NCI-H2227 (cell line): ENCODE measurements at regions not wholly inside any gene's neighbourhood (a gene's known extent, or its start where the extent isn't known, plus 50 kb on each side); places are given as distances from the start of the nearest gene placed in this dataset.

Source experiments
- DNase-seq: peaks from one replicate; lab custom pipeline; 2025; ENCODE audit not compliant: unreplicated experiment; lab: John Stamatoyannopoulos, UW

DNA sequence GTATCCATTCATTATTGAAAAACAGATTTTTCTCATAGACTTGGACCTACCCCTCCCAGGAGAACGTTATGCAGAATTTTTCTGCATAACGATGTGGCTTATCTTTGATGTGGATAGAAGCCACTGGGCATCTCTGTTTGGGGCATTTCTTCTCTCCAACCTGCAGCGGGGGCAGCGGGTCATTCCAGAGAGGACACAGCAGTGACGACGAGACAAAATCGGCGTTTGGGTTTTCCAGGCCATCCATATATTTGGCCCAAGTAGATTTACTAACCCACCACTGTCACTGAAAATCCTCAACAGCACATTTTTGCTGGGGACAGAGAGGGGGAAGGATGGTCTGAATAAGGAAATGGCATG lies 299.3 kb upstream of the PITRM1 start:
- no peak for DNase-seq

DNA sequence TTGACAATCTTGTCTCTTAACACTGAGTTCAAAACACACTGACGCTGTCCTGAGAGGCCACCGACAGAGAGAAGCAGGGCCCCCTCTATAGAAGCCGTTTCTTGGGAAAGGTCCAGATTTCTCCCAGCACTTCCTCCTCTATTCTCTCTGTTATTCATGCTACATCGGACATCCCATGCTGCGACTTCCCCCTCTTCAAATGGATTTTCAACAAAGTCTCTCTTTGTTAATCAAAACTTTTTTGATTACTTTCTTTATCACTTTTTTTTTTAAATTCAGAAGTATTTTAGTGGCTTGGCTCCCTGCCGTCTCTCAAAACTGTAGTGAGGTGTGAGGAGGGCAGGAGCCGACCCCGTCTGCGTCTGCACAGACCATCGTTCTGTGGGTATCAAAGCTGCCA lies 298.9 kb upstream of the PITRM1 start:
- no peak for DNase-seq

DNA sequence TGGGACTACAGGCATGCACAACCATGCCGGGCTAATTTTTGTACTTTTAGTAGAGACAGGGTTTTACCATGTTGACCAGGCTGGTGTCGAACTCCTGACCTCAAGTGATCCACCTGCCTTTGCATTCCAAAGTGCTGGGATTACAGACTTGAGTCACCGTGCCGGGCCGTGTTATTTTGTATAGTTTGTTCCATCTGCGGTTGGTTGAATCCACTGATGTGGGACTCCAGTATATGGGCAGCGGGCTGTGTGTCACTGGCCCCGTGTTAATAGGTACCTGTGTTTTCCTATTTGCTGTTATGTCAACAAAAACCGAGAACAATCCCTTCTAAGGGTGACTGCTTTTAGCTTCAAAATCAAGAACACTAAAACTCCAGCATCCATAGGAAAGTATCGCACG lies 297.6 kb upstream of the PITRM1 start:
- no peak for DNase-seq

DNA sequence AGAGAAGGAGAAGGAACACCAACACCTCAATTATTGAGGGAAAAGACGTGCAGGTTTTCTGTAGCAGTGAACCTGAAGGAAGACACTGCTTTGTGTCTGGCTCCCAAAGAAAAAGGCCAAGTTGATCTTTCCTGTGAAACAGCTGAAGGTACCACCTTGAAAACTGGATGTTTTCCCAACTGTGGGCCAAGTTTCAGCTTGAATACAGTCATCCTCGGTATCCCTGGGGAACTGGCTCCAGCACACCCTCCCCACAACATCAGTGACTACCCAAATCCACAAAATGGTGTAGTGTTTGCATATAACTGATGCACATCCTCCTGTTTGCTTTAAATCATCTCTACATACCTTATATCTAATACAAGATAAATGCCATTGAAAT lies 297.0 kb upstream of the PITRM1 start:
- no peak for DNase-seq

DNA sequence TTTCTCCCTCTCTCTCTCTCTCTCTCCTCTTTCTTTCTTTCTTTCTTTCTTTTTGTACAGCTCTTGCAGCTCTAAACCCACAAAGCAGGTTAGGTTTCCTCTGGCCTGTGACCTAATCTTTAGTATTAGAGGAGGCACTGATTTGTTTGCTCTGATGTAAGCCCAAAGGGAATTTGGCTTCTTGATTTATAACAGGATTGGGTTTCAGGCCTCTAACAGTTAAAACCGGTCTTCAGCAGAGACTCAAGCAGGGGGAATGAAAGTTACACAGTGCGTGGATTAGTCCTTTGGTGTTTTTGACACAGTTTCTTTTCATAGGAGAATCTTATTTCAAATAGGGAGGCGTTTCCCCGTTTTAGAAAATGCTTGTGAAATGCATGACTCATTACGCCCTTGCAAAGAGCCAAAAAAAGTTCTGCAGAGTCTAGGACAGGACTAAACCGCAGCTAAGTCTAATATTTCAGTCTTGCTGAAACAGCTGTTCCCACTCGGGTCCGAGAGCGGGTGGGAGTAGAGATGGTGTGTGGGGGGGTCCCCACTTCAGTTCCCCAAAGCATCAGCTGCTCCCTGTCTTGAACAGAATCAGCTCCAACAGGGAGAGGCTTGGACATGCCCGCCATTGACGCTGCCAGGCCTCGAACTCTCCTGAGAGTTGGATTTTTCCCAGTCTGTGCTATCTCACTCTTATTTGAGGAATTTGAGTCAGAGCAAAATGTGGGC lies 296.5 kb upstream of the PITRM1 start:
- DNase-seq, result no peak

DNA sequence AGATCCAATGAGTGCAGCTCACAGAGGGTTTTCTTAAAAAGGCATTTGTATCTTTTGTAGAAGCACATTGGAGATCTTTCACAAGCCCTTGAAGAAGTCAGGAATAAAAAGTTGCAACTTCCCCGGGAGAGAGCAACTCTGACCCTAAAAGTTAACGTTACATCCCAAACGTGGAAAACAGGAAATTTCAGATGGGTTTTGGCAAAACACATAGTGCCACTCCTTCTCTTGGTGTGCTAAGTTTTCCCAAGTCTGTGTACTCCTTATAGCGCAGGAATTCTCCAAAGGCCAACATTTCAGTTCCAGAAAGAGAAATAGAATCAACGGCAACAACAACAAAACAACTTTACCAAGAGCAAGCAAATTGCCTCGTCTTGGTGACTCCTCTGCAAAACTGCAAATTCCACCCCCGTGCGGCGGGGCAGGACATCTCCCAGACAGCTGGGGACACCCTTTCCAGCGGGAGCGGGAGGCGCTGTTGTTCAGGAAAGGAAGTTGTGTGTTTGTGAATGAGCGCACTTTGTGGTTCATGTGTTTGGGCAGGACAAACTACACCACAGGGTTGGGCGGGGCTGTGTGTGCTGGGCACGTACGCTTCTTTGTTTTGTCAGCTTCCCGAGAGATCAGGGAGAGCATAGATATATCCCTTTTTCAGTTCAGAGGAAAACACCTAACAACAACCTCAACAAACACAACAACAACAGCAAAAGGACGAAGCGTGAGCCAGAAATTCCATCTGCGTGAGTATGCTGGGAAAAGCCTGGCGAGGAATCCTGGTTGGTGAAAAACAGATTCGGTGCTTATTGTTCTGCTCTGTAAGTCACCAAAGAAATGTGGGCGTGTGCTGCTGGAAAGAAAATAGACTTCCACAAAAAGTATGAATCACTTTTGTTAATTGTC lies 294.7 kb upstream of the PITRM1 start:
- DNase-seq, result no peak

DNA sequence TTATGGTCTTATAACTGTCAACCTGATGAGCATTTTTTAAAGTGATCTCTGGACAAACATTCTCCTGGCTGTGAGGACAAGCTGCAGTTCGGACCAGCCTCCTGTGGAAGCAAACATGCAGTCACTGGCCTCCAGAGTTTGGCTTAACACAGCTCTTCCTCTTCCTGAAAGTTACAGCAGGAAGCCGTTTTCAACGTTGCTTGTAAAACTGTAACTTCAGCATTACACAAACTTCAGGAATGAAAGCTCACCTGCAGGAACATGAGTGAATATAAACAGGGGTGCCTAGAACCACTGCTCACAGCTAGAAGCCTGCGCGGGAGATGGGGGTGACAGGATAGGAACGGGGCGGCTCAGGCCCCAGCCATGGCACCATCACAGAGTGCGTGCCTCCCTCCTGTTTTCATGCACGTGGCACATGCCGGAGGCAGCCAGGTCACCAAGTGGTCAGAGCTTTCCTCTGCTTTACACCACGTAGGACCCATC lies 292.9 kb upstream of the PITRM1 start:
- no peak for DNase-seq

DNA sequence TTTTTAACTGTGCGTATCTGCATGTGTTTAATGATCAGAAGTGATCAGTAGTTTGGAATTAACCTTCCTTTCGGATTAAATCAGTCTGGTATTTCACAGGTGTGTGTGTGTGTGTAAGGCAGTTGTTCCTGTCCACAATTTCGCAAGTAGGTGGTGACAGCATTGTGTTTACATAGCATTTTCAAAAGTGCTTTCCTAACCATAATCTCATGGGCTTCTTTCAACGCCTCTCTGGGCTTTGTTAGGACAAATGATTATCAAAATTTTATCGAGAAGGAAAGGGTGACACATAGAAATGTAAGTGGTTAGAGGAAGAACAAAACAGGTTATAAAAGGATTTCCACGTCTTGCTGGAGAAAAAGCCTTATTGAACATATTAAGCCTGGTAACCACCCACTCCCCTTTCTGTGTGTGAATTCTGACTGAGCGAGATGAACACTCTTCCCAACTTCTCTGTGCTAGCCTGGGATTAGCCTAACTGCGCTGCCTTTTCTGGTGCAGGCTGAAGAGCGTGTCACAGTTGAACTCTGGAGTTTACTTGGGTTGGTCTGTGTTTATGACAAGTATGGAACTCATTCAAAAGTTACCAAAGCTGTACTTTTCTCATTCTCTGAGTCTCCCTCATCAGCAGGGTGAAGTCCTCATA lies 292.3 kb upstream of the PITRM1 start:
- no peak for DNase-seq

DNA sequence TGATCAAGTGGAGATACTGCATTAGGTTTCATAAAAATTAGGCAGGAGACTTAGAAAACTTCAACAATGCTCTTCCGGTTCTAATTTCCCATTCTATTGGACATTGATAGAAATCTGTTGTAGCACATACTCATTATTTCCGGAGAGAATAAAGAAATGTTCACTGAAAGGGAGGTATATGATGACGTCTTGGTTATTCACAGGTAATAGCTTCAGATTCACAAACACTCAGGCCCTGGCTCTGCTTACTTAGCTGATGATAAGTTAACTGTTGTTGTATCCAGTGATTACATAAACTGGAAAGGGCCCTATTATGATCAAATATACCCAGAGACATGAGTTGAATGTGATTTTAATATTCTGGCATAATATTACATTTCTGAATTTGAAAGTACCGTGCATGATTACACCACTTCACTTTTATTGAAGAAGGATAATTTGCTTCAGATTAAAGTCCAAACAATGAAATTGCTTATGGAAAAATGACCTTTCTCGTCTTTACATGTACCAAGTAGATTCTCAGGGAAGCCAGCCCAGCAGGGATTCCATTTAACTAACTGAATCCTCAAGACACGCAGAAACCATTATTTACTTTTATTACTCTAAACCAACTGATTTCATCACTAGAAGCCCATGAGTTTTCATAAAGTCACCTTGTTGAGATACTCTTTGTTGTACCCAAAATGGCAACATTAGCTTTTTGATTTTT lies 288.0 kb upstream of the PITRM1 start:
- peak; percentile 38 for DNase-seq

DNA sequence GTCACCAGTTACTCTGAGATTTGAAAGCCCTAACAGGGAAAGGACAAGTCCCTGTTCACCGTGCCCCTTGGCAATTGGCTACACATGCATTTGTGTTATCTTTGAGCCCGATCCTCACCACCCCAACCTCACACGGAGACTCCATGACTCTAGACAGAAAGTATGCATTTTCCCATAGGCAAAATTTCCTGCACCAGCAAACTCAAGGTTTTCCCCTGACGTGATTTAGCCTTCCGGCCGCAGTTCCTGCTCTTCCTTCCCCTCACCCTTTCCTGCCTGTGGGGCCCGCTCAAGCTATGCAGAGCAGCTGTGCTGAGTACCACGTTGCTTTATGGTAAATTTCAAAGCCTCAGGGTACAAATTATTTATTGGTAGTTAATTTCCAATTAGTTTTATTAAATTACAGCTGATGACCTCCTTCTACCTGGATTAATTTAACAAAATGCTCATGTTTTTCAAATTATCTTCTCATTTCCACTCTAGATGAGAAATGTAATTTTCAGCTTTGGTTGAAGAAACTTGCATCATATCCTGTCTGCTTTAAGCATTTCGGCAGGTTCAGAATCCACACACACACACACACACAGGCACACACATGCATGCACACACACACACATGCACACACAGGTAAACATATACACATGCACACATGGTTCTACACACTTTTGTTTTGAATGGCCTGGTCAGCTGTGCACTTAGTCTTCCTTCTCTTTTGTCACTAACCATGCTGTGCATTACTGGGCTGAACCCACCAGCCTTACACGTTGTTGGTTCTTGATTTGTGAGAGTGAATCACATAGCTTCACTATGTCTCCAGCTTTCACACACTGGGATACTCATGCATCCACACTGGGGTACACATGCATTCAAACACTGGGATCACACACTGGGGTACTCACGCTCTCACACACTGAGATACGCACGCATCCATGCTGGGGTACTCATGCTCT lies 283.1 kb upstream of the PITRM1 start:
- no peak for DNase-seq

DNA sequence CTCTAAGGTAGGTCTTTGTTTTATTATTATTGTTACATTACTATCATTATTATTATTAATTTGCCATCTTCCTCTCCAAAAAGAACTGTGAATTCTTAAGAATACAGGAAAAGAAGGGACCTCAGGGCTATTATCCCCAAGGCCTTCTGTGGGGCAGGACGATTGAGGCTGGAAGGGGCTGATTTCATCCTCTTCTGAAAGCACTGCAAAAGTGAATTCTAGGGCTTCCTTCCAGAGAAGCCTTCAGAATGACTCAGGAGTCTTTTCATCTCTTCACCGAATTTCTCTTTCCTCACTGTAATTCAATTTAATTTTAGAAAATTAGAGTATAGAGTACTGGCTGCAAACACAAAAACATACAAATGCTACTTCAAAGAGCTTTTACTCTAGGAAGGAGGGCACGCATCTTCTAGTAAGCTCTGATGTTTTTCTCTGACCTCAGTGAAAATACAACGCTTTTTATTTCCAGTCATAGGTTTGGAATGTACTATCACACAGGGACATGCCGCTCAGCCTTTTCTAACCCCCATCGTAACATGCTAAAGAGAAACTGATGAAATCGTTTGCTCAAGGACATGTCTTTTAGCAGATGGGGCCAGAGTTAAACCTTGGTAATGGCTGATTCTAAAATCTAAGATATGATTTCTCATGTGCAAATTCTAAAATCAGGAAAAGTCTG lies 280.2 kb upstream of the PITRM1 start:
- DNase-seq, result no peak

DNA sequence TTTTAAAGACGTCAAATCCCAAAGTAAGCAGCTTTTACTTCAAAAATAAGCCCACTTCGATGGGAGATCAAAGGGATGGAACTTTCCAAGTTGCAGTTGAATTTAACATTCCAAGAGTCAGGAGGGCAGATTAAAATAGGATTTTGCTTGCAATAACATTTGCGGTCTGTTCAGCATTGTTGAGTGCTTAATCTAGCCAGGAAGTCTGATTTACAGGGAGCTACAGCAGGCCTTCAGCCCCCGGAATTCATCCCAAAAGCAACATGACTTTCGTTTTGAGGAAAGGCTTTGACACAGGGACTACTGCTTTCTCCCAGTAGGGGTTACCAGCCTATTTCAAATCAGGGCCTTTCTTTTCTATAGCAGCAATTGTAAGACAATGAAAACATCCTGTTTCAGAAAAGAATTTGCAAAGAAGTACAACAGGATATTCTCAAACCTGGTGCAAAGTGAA lies 279.6 kb upstream of the PITRM1 start:
- DNase-seq, result no peak

DNA sequence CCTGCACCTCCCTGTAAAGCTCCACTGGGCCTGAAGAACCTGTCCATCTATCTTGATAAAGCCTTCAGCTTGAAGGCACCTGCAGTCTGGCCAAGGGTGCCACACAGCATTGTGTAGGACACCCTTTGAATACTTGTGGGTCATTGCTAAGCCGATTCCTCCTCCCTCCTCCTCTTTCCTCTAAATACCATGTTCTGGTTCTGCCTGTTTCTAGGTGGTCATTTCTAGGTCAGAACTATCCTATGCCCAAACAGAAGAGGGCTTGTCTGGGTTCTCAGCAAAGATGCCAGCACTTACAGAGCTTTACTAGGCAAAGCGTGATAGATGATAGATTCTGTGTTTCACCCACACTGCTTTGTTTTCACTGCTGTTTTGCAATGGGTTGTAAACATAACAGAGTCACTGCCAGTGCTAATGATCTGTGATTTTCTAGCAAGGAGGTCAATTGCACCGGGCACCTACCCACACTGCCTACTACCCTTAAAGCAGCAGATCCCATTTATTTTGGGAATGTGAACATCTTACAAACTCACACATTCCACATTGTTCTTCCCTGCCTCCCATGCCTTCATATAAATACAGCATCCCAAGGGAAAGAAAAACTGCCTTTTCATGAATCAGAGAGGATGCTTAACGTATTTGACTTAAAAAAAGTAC lies 279.1 kb upstream of the PITRM1 start:
- DNase-seq, result no peak

DNA sequence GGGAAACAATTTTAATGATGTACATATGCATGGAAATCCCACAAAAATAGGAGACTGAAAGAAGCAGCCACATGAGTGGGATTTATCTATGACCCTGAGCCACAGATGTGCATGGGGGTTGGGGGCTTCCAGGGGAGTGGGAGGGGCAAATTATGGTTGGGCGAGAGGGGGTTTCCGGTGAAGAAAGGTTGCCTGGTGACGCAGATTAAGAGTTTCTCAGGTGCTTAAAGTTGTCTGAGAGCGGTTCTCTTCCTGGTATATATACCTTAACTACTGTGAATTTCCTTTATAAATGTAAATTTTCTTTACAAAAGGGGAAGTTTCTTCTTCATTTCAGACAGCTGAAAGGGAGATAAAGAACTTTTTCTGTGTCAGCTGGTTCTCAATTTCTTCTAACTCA lies 273.6 kb upstream of the PITRM1 start:
- no peak for DNase-seq

DNA sequence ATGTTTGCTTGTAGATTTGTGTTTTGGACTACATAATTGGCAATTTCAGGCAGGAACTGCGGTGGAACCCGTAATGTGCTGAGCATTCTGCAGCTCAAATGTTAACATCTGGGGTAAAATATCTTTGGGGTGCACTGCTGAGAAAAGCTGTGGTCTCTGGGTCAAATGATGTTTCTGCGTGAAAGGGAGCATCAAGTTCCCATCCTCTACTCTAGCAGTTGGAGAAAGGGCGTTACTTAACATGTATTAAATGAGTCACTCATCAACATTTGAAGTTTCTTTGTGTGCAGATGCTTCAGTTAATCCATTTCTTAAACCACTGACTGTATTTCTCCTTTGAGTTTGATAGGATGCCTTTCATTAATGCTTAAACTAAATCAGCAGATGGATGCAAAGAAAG lies 273.1 kb upstream of the PITRM1 start:
- DNase-seq, result no peak

DNA sequence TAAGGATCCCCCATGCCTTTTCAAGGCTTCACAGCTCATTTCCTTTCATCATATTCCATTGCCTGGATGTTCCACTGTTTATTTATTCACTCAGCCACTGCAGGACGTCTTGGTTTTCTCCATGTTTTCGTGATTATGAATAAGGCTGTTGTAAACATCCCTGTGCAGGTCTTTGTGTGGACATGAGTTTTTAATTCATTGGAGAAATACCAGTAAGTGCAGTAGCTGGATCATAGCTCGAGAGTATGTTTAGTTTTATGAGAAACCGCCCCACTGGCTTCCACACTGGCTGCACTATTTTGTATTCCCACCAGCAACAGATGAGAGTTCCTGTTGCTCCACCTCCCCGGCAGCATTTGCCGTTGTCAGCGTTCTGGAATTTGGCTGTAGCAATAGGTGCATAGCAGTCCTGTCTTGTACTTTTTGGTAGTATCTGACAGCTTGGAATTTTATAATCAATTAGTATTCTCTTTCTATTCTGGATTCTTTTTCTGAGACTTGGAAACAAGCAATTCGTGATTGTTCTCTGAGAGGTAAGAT lies 269.9 kb upstream of the PITRM1 start:
- DNase-seq, result no peak

DNA sequence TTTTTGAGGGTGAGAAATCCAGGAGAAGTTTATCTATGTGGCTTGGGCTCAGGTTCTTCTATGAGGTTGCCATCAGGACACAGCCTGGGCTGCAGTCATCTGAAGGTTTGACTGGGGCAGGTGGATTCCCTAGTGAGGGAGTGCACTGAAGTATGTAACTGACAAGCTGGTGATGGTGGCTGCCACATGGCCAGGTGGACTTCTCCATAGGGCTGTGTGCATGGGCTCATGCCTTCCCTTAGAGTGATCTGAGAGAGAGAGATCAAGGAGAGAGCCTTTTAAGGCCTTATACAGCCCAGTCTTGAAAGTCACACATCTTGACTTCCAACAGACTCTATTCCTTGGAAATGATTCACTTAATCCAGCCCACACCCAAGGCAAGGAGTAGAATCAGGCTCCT lies 266.6 kb upstream of the PITRM1 start:
- DNase-seq, result no peak

DNA sequence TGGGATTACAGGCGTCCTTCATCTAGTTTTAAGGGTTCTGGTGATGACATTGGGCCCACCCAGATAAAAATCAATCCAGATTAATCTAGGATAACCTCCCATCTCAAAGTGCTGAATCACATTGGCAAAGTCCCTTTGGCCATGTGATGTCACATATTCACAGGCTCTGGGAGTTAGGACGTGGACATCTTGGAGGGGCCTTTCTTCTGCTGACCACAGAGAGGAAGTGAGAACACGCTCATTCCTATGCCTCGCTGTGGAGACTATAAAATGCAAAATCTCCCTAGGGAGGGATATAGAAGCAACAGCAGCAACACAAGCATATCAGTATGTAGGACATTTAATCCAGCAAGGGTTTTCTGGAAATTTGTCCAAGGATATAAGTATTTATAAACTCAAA lies 266.0 kb upstream of the PITRM1 start:
- no peak for DNase-seq

DNA sequence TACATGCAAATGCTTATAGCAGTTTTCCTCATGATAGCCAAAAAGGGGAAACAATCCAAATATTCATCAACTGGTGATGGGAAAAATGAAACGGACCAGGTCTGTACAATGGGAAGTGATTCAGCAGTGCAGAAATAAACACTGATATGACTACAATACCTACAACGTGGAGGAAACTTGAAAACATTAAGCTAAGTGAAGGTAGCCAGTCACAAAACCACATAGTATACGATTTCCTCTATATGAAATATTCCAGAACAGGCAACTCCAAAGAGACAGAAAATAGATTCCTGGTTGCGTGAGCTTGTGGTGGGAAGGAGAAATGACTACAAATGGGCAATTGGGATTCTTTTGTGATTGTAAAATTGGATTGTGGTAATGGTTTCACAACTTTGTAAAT lies 263.1 kb upstream of the PITRM1 start:
- DNase-seq, result no peak
